GM21786 (cell line): ENCODE measurements at regions not wholly inside any gene's neighbourhood (a gene's known extent, or its start where the extent isn't known, plus 50 kb on each side); places are given as distances from the start of the nearest gene placed in this dataset.

ENCODE experiments used
- ATAC-seq: cut with Tn5 transposase; IDR thresholded peaks from one replicate; pipeline ENCODE4 v1.9.1; 2021; ENCODE audit not compliant: unreplicated experiment

DNA sequence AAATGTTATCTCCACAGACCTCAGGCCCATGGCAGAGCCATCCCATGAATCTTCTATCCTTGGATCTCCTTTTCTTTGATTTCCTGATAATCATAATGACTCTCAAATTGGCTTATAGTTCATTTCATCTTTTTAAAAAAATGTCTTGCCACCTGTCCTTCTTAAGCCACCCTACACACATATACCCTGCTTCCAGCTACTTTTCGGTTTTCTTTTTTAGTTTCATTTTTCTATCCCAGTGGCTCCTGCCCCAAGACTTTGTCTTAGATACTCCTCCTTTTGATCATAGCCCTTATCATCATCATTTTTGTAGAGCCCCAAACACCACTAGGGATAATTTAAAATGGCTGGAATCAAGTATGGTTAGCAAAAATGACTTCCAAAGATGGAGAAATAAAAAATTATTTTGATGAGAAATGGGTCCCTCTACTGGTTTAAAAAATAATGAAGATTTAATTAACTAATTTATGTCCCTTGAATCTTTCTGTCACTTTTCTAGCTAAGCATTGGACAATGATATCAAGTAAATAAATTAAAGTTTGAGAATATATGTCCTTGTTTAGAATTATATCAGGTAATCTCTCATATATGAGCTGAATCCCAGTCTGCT is 277.3 kb upstream of the SEMA3D start:
- ATAC-seq = no peak

GRCh38 chr7:85462671-85463070 is 275.8 kb upstream of the SEMA3D start:
- ATAC-seq = no peak

- no peak for ATAC-seq
Measured at GRCh38 chr7:85457911-85458310, 271.1 kb upstream of the SEMA3D start.

DNA sequence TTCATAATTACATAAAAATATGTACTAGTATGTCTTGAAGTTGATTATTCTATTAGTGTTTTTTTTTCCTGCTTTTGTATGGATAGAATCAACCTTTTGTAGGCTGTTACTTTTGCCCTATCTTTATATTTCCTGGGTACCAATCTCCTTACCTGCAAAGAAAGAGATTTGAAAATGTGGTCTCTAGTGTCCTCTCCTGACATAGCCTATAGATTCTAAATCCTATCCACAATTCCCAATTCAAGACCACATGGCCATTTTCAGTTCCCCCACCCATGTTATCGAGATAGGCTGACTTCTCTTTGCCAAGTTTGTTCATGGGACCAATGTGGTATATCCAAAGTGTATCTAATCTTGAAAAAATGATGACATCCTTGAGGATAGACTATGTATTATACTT is 269.4 kb upstream of the SEMA3D start:
- ATAC-seq = no peak

DNA sequence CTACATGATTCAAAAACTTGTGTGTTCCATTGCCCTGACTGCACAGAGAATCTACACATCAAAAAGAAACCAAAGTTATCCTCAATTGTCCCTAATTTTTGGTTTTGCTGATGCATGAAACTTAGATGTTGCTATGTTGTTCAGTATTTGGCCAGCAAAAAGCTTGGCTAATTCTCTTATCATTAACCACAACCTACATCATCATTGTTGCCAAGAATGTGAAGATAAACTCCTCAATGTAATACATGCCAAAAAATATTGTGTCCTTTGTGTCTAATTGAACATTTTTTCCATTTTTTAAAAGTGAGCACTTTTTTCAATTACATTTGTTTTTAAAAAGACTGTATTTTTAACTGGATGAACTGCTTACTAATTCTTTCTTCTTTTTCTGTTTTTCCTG is 268.0 kb upstream of the SEMA3D start:
- no peak for ATAC-seq

GRCh38 chr7:85452674-85453073 is 265.8 kb upstream of the SEMA3D start:
- no peak for ATAC-seq

DNA sequence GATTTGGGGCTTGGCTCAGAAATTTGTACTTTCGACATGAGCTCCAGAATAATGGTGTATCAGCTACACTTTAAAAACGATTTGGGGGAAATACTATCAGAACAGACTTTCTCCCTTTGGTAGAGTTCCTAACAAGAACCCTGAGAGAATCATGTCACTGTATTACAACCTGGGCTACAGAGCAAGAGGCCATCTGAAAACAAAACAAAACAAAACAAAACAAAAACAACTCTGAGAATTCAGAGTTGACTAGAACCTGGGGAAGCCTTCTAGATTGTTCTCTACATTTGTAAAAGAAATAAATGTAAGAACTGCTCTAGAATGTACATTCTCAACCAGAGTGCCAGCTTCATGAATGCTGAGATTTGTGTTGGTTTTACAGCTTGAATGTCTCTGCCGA is 262.6 kb upstream of the SEMA3D start:
- ATAC-seq = no peak

DNA sequence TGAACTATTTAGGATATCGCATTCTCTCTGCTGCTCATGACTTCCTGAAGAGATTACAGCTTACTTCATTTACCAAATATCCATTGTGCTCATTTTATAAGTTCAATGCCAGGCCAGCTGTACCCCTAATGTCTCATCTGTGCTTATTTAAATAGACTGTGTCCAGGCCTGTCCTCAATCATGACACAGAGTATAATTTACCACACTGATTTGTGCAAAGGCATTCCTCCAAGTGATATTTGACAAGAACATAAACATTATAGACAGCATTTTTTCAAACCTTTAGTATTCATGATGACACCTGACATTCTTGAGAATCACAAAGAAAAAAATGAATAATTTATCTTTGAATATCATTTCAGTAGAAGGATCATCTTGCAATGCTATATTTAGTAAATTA is 260.1 kb upstream of the SEMA3D start:
- no peak for ATAC-seq

DNA sequence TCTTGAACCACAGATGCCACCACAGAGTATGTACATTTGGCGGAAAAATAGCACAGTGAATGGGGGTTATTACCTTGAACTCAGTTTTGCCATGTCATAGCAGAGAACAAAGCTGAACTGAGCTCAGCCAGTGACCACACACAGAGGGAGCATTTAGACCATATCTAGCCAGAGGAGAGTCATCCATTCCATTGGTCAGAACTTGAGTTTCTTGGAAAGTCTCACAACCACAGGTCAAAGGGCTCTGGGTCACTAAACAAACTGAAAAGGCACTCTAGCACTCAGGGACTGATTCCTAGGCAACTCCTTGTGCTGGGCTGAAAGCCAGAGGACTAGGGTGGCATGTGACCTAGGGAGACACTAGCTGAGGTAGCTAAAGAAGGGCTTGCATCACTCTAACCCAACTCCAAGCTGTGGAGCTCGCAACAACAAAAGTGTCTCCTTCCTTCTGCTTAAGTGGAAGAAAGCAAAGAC is 239.7 kb upstream of the SEMA3D start:
- ATAC-seq = no peak

- ATAC-seq = no peak
Measured at GRCh38 chr7:85424298-85424697, 237.4 kb upstream of the SEMA3D start.

DNA sequence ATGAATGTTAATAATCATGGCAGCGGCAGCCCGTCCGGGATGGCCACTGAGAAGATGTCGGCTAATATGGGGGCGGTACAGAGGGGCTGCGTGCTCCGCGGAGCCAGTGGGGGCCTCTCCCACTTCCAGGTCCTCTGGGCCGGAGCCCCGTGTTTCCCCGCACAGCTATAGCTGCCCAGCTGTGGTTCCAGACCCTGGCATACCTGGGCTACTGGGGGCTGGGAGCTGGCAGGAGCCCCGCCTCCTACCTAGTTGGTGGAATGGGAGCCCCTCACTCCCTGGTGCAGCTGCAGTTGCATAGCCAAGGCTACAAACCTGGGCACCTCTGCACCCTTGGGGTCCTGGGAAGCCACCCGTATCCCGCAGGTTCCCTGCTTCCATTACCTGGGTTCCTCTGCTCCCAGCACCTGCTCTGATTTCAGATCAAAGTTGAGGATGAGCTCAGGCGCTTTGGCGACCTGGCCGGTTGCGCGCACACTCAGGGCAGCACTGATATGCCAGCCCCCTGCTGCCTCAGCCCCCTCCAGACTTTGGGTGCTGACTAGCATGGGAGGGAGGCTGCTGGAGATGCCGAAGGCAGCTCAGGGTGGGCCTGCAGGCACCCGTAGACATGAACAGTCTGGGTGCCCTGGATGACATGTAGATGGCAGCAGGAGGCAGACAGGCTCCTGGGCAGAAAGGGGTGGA is 236.5 kb upstream of the SEMA3D start:
- no peak for ATAC-seq

GRCh38 chr7:85415743-85416142 is 228.9 kb upstream of the SEMA3D start:
- ATAC-seq = no peak

- no peak for ATAC-seq
Measured at GRCh38 chr7:85413718-85414117, 226.9 kb upstream of the SEMA3D start.

GRCh38 chr7:85412912-85413311 is 226.1 kb upstream of the SEMA3D start:
- ATAC-seq = no peak

- ATAC-seq = no peak
Measured at GRCh38 chr7:85407391-85407790, 220.5 kb upstream of the SEMA3D start.

DNA sequence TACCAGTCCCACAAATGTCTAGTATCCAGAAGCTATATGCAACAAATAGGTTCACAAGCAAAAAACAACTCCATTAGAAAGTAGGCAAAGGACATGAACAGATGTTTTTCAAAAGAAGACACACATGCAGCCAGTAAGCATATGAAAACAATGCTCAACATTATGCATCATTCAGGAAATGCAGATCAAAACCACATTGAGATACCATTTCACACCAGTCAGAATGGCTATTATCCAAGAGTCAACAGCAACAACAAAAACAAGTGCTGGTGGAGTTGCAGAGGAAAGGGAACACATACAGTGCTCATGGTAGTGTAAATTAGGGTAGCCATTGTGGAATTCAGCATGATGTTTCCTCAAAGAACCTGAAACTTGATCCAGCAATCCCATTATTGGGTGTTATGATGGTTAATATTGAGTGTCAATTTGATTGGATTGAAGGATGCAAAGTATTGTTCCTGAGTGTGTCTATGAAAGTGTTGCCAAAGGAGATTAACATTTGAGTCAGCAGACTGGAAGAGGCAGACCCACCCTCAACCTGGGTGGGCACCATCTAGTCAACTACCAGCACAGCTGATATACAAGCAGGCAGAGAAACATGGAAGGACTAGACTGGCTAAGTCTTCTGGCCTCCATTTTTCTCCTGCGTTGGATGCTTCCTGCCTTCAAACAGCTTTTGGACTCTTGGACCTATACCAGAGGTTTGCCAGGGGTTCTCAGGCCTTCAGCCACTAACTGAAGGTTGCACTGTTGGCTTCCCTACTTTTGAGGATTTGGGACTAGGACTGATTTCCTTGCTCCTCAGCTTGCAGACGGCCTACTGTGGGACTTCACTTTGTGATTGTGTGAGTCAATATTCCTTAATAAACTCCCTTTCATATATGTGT is 218.4 kb upstream of the SEMA3D start:
- ATAC-seq = no peak

GRCh38 chr7:85396676-85397075 is 209.8 kb upstream of the SEMA3D start:
- no peak for ATAC-seq

- ATAC-seq = no peak
Measured at GRCh38 chr7:85392789-85393188, 205.9 kb upstream of the SEMA3D start.

GRCh38 chr7:85392326-85392725 is 205.5 kb upstream of the SEMA3D start:
- no peak for ATAC-seq

DNA sequence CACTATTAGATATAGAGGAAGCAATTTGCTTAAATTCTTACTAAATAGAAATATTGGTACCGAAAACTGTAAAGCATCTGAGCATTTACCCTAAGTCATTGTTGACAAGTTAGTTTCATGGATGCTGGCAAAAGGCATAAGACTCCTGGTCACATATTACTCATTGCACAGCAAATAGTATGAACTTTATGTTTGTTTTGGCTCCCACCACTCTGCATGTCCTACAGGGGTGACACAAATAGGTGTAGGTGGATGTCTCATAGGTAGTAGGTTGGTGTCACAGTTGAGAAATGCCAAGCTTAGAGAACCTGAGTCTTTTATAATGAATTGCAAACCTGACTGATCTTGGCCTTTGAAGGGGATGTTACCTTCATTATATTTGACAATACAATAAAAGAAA is 199.6 kb upstream of the SEMA3D start:
- ATAC-seq = no peak

- no peak for ATAC-seq
Measured at GRCh38 chr7:85384392-85384791, 197.5 kb upstream of the SEMA3D start.

GRCh38 chr7:85381212-85381611 is 194.4 kb upstream of the SEMA3D start:
- ATAC-seq = no peak
